H9 (cell line): ENCODE measurements at regions not wholly inside any gene's neighbourhood (a gene's known extent, or its start where the extent isn't known, plus 50 kb on each side); places are given as distances from the start of the nearest gene placed in this dataset.

Experiments
- DNase-seq: peaks from one replicate; pipeline ENCODE4 v3.0.0-alpha.2; 2017
- H2AFZ ChIP-seq: one replicate; pipeline ENCODE4 v1.6.1; 2013; ENCODE audit warnings: mild to moderate bottlenecking, low read length, control low read depth, moderate library complexity
- H2AK5ac ChIP-seq: 2 replicates; pipeline ENCODE4 v1.6.1; 2013; ENCODE audit warnings: low read length, control low read depth, mixed read lengths; ENCODE audit not compliant: insufficient read length
- H2BK120ac ChIP-seq: one replicate; pipeline ENCODE4 v1.6.1; 2013; ENCODE audit warnings: low read depth, mild to moderate bottlenecking, low read length, control low read depth, inconsistent platforms; ENCODE audit not compliant: poor library complexity, severe bottlenecking
- H2BK12ac ChIP-seq: 2 replicates; pipeline ENCODE4 v1.6.1; 2013; ENCODE audit warnings: low read length, control low read depth, mixed read lengths, low read depth; ENCODE audit not compliant: insufficient read length
- H2BK15ac ChIP-seq: 2 replicates; pipeline ENCODE4 v1.6.1; 2013; ENCODE audit warnings: low read depth, low read length, control low read depth
- H2BK20ac ChIP-seq: one replicate; pipeline ENCODE4 v1.6.1; 2013; ENCODE audit warnings: low read depth, mild to moderate bottlenecking, low read length, control low read depth, inconsistent platforms; ENCODE audit not compliant: poor library complexity, severe bottlenecking
- H2BK5ac ChIP-seq: 2 replicates; pipeline ENCODE4 v1.6.1; 2013; ENCODE audit warnings: low read length, control low read depth, mixed read lengths; ENCODE audit not compliant: insufficient read length
- H3K14ac ChIP-seq: 2 replicates; pipeline ENCODE4 v1.6.1; 2013; ENCODE audit warnings: low read length, control low read depth; ENCODE audit not compliant: insufficient read depth
- H3K18ac ChIP-seq: 2 replicates; pipeline ENCODE4 v1.6.1; 2013; ENCODE audit warnings: low read depth, mild to moderate bottlenecking, mixed read lengths, low read length, control low read depth; ENCODE audit not compliant: insufficient read length
- H3K23ac ChIP-seq: 2 replicates; pipeline ENCODE4 v1.6.1; 2013; ENCODE audit warnings: low read length, control low read depth, mixed read lengths, low read depth; ENCODE audit not compliant: insufficient read length
- H3K23me2 ChIP-seq: 2 replicates; pipeline ENCODE4 v1.6.1; 2013; ENCODE audit warnings: low read depth, mild to moderate bottlenecking, mixed read lengths, low read length, control low read depth; ENCODE audit not compliant: insufficient read length, poor library complexity, severe bottlenecking
- H3K27ac ChIP-seq: 2 replicates; pipeline ENCODE4 v1.5.1; 2013; ENCODE audit warnings: low read length, control low read depth, mixed read lengths, low read depth; ENCODE audit not compliant: insufficient read length
- H3K27me3 ChIP-seq: 2 replicates; pipeline ENCODE4 v1.6.1; 2013; ENCODE audit warnings: low read length, control low read depth, inconsistent platforms; ENCODE audit not compliant: insufficient read depth
- H3K4ac ChIP-seq: 2 replicates; pipeline ENCODE4 v1.6.1; 2013; ENCODE audit warnings: low read depth, mild to moderate bottlenecking, control low read depth, inconsistent platforms, low read length, moderate library complexity
- H3K4me1 ChIP-seq: 2 replicates; pipeline ENCODE4 v1.6.1; 2013; ENCODE audit warnings: low read length, control low read depth, inconsistent platforms; ENCODE audit not compliant: insufficient read depth
- H3K4me2 ChIP-seq: 2 replicates; pipeline ENCODE4 v1.6.1; 2013; ENCODE audit warnings: low read length, control low read depth, mixed read lengths; ENCODE audit not compliant: insufficient read length, insufficient read depth
- H3K56ac ChIP-seq: 2 replicates; pipeline ENCODE4 v1.6.1; 2013; ENCODE audit warnings: low read depth, mild to moderate bottlenecking, mixed read lengths, low read length, control low read depth; ENCODE audit not compliant: insufficient read length
- H3K79me1 ChIP-seq: 2 replicates; pipeline ENCODE4 v1.6.1; 2013; ENCODE audit warnings: low read depth, mild to moderate bottlenecking, moderate library complexity, low read length, control low read depth, inconsistent platforms; ENCODE audit not compliant: insufficient read depth, poor library complexity, severe bottlenecking
- H3K79me2 ChIP-seq: 2 replicates; pipeline ENCODE4 v1.6.1; 2013; ENCODE audit warnings: low read length, control low read depth, inconsistent platforms; ENCODE audit not compliant: insufficient read depth
- H3K9ac ChIP-seq: 2 replicates; pipeline ENCODE4 v1.6.1; 2013; ENCODE audit warnings: low read length, control low read depth, mixed read lengths; ENCODE audit not compliant: insufficient read length; ENCODE audit errors: extremely low read depth
- H3K9me3 ChIP-seq: one replicate; pipeline ENCODE4 v1.6.1; 2013; ENCODE audit warnings: low read depth, low read length, inconsistent platforms; ENCODE audit not compliant: control insufficient read depth
- H3T11ph ChIP-seq: one replicate; pipeline ENCODE4 v1.6.1; 2013; ENCODE audit warnings: mild to moderate bottlenecking, low read length, control low read depth, inconsistent platforms
- H4K20me1 ChIP-seq: one replicate; pipeline ENCODE4 v1.6.1; 2013; ENCODE audit not compliant: control insufficient read depth, insufficient read length, insufficient read depth
- H4K5ac ChIP-seq: 2 replicates; pipeline ENCODE4 v1.6.1; 2013; ENCODE audit warnings: low read depth, mild to moderate bottlenecking, mixed read lengths, low read length, control low read depth; ENCODE audit not compliant: insufficient read length
- H4K8ac ChIP-seq: replicated peaks from 2 replicates; pipeline ENCODE4 v1.6.1; 2013; ENCODE audit warnings: low read length, control low read depth, mixed read lengths, low read depth; ENCODE audit not compliant: insufficient read length
- H4K91ac ChIP-seq: 2 replicates; pipeline ENCODE4 v1.6.1; 2013; ENCODE audit warnings: low read depth, mild to moderate bottlenecking, moderate library complexity, mixed read lengths, low read length, control low read depth; ENCODE audit not compliant: insufficient read length
- H3K27ac Mint-ChIP-seq, 3 experiments: 2 replicates in 2 of 3; 3 replicates in 1 of 3; pipeline ENCODE4 v1.8.0; 2020 to 2021; ENCODE audit warnings: mixed read lengths in 3 of 3, mild to moderate bottlenecking in 1 of 3, moderate library complexity in 1 of 3
- H3K27me3 Mint-ChIP-seq: 2 replicates; pipeline ENCODE4 v1.8.0; 2021; ENCODE audit warnings: low read depth, mild to moderate bottlenecking, moderate library complexity, mixed read lengths
- H3K36me3 Mint-ChIP-seq, 3 experiments: 2 replicates in 2 of 3; 3 replicates in 1 of 3; pipeline ENCODE4 v1.8.0; 2020 to 2021; ENCODE audit warnings: low read depth in 3 of 3, mixed read lengths in 3 of 3; ENCODE audit not compliant: insufficient read depth in 1 of 3
- H3K4me1 Mint-ChIP-seq, 2 experiments: 2 replicates each; pipeline ENCODE4 v1.8.0; 2020; ENCODE audit warnings: mixed read lengths in 2 of 2
- H3K4me3 Mint-ChIP-seq, 2 experiments: 2 replicates in 1 of 2; 3 replicates in 1 of 2; pipeline ENCODE4 v1.8.0; 2020 to 2021; ENCODE audit warnings: mild to moderate bottlenecking in 2 of 2, mixed read lengths in 2 of 2, moderate library complexity in 1 of 2
- H3K9me3 Mint-ChIP-seq, 2 experiments: 2 replicates in 1 of 2; 3 replicates in 1 of 2; pipeline ENCODE4 v1.8.0; 2020; ENCODE audit warnings: mild to moderate bottlenecking in 2 of 2, mixed read lengths in 2 of 2, moderate library complexity in 1 of 2
- CTCF ChIP-seq: fragments of 200-600 bp; sonication (generic); conservative IDR thresholded peaks from 3 replicates; pipeline ENCODE4 v1.8.0; 2021; ENCODE audit warnings: antibody characterized with exemption, mild to moderate bottlenecking

DNA sequence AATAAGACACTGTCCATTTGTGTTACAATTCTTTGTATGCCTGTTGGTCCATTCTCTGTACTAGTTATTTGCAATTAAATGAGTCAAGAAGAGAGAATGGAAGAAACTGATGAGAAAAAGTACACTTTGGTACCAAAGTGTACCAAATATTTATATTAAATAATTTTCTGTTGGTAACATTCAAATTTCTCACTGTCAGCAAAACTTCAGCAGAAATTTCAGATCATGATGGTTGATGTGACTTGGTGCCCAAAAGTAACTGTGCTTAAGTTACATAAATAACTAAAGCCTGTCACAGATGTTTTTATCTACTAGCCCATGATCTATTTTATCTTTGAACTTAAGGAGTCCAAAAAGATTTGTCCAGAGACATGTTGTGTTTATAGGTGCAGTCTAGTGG lies 274.4 kb upstream of the CXADR start:
- TF ChIP-seq CTCF = no peak
- H4K8ac ChIP-seq = no peak overlapping the region
- no peaks in the 10 kb centered on the region for H4K20me1 ChIP-seq
- H2BK20ac ChIP-seq = no peak overlapping the region
- DNase-seq = no peak
- no peaks in the 10 kb centered on the region for H3K9me3 Mint-ChIP-seq
- no peak overlapping the region for H3K18ac ChIP-seq
- no peaks in the 10 kb centered on the region for H3K23me2 ChIP-seq
- H3K27ac ChIP-seq = no peak overlapping the region
- H3K4me1 Mint-ChIP-seq = no peaks in the 10 kb centered on the region
- H2BK5ac ChIP-seq = no peak overlapping the region
- H3K27me3 Mint-ChIP-seq = no peaks in the 10 kb centered on the region; the same call in 1 of the 2 replicates
- no peak overlapping the region for H2AK5ac ChIP-seq
- H3K36me3 Mint-ChIP-seq = no peaks in the 10 kb centered on the region
- H3K79me1 ChIP-seq = no peaks in the 10 kb centered on the region
- H3K27me3 ChIP-seq = no peaks in the 10 kb centered on the region
- H3K9ac ChIP-seq = no peak overlapping the region
- no peak overlapping the region for H2BK120ac ChIP-seq
- no peak overlapping the region for H3T11ph ChIP-seq
- no peak overlapping the region for H2BK15ac ChIP-seq
- no peak overlapping the region for H2BK12ac ChIP-seq
- no peak overlapping the region for H3K56ac ChIP-seq
- H4K5ac ChIP-seq = no peak overlapping the region
- H3K79me2 ChIP-seq = no peaks in the 10 kb centered on the region
- no peak overlapping the region for H2AFZ ChIP-seq
- H4K91ac ChIP-seq = no peak overlapping the region
- no peaks in the 10 kb centered on the region for H3K4me1 ChIP-seq
- no peak overlapping the region for H3K4ac ChIP-seq
- H3K9me3 ChIP-seq = no peaks in the 10 kb centered on the region
- no peak overlapping the region for H3K4me2 ChIP-seq
- H3K27ac Mint-ChIP-seq = no peak overlapping the region
- H3K23ac ChIP-seq = no peak overlapping the region
- H3K14ac ChIP-seq = no peak overlapping the region
- no peak overlapping the region for H3K4me3 Mint-ChIP-seq
